ENCODE measurements at regions not wholly inside any gene's neighbourhood (a gene's known extent, or its start where the extent isn't known, plus 50 kb on each side); places are given as distances from the start of the nearest gene placed in this dataset.

GRCh38 chr20:37596890-37597536 lies 69.3 kb upstream of the BLCAP start:
- peak; percentile 56 for DNase-seq

DNA sequence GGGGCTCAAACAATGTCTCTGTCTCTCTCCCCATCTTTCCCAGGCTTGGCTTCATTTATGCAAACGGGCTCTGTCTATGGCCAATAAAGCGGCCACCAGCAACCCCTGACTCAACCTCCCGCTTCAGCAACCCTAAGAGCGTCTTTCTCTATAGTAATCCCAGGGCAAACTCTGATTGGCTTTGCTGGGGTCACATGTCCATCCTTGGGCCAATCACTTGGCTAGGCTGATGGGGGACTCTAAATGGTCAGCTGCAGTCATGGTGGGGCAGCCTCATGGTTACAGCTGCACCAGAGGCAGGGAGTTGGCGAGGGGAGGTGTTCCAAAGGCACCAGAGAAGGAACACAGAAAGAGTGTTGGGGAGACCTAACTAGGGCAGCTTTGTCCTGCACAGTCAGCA lies 68.5 kb upstream of the BLCAP start:
- DNase-seq: no peak

DNA sequence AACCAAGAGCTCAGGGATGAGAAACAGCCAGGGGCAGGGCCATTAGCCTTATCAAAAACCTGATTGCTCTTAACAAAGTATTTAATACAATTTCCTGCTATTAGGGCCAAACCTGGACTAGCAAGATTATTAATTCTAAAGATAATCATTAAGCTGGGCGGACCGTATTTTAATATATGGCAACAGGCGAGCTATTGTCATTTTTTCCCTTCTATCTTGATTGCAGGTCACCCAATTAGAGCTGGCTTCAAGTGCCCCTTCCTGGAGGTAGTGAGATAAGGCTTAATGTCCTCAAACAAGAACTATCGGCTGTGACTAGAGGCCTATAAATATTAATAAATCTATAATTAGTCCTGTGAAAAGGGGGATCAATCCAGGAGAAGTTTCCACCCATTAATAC lies 66.0 kb upstream of the BLCAP start:
- no peak for DNase-seq

DNA sequence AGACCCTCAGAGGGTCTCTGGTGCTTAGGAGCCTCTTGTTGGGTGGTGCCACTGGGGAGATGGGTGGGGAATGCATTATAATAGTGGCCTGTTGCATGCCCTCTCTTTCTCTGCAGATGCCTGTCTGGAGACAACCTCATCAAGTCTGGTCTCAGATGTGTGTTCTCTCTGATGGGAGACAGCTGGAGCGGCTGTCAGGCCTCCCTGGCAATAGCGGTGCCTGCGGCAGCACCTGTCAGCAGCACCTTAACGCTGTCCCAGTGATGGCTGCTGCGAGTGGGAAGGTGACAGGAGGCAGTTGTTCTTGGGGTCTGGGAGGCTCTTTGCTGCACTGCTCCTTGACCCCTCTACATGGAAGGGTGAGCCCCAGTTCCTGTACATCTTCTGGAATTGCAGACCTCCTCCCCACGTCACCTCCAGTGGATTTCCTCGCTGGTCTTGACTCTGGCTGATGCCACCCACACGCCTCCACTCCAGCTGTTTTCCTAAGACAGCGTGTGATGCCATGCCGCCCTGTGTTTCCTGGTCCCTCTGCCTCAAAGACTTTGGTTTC lies 63.3 kb upstream of the BLCAP start:
- peak; percentile 17 for DNase-seq

- no peak for DNase-seq
Measured at GRCh38 chr20:37586078-37586477, 58.4 kb upstream of the BLCAP start.

- no peak for DNase-seq
Measured at GRCh38 chr20:37584238-37584807, 56.6 kb upstream of the BLCAP start.

DNA sequence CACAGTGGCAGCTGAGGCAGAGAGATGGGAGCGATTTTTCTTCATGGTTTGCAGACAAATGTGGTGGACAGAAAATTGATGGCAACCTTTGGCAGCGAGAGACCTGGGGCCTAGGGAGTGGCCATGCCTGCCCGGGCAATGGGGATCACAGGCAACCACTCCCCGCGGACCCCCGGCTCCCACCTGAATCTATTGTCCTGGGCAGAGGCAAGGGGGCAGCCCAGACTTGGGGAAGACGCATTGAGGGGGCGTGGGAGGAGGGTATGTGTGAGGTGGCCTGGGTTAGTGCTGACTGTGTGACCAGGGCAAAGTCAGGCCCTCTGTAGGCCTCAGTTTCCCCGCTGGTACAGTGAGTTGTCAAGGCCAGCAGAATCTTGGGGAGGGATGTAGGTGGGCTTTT lies 53.6 kb upstream of the BLCAP start:
- no peak for DNase-seq

DNA sequence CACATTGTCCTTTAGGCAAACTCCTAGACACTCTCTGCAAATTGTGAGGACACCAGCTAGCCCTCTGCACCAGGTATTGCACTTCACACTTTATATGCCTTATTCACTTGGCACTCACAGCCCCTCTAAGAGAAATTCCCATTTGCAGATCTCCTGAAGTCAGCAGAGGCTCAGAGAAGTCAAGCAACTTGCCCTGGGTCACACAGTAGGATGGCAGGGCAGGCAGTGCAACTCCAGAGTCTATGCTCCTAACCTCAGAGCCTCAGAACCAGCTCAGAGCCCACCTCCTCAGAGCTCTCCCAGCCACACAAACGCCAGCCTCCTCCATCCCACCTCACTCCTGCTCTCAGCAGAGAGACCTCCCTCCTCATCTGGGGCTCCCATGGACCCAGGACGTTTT lies 52.4 kb upstream of the BLCAP start:
- DNase-seq: no peak

DNA sequence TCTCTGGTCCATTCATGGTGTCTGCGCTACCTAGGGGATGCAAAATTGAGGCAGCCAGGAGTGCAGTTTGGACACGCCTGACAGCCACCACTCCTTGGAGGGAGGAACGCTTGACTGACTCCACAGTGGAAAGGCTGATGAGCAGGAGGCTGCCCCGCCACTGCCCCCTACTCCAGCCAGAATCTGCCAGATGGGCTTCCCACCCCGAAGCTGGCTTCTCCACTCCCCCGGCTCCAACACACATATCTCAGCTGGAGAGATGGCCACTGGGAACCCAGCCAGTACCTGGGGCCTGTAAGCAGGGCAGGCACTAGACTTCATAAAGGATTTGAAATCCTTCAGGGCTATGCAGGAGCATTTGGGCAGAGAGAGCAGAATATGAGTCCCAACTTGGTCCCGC lies 51.4 kb upstream of the BLCAP start:
- no peak for DNase-seq

- DNase-seq: no peak
Measured at GRCh38 chr20:37577981-37578380, 50.3 kb upstream of the BLCAP start.
